Chondrocyte (in vitro differentiated cells): ENCODE measurements at regions not wholly inside any gene's neighbourhood (a gene's known extent, or its start where the extent isn't known, plus 50 kb on each side); places are given as distances from the start of the nearest gene placed in this dataset.

Source experiments
- DNase-seq: peaks from one replicate; pipeline ENCODE4 v3.0.0; 2021; ENCODE audit warnings: mixed read lengths, low spot score
- H3K27ac Mint-ChIP-seq: one replicate; pipeline ENCODE4 v1.8.0; 2021; ENCODE audit warnings: mild to moderate bottlenecking, moderate library complexity, mixed read lengths; ENCODE audit not compliant: unreplicated experiment
- H3K27me3 Mint-ChIP-seq: 2 replicates; pipeline ENCODE4 v1.8.0; 2021; ENCODE audit warnings: low read depth, mixed read lengths
- H3K36me3 Mint-ChIP-seq: 2 replicates; pipeline ENCODE4 v1.8.0; 2021; ENCODE audit warnings: low read depth, mixed read lengths
- H3K4me1 Mint-ChIP-seq: 2 replicates; pipeline ENCODE4 v1.8.0; 2021; ENCODE audit warnings: low read depth, mild to moderate bottlenecking, mixed read lengths
- H3K4me3 Mint-ChIP-seq: one replicate; pipeline ENCODE4 v1.8.0; 2021; ENCODE audit warnings: mild to moderate bottlenecking, moderate library complexity, mixed read lengths; ENCODE audit not compliant: unreplicated experiment
- H3K9me3 Mint-ChIP-seq: 2 replicates; pipeline ENCODE4 v1.8.0; 2021; ENCODE audit warnings: low read depth, mixed read lengths
- CTCF ChIP-seq: fragments of 200-600 bp; sonication (generic); IDR thresholded peaks from 2 replicates; pipeline ENCODE4 v1.5.0; 2021; ENCODE audit warnings: antibody characterized with exemption, mild to moderate bottlenecking, moderate library complexity

GRCh38 chr2:187274146-187274545 is 173.9 kb downstream of the CALCRL start:
- no peak for TF ChIP-seq CTCF
- Mint-ChIP-seq H3K4me1 (no peaks in the 10 kb centered on the region), H3K9me3 (peaks cover 12% of the 10 kb centered on the region), H3K27ac (no peak overlapping the region), H3K36me3 (peaks cover 5% of the 10 kb centered on the region), H3K27me3 (peaks cover 2% of the 10 kb centered on the region), H3K4me3 (no peak overlapping the region)
- no peak for DNase-seq

- peaks cover 1% of the 10 kb centered on the region for H3K27me3 Mint-ChIP-seq
- H3K9me3 Mint-ChIP-seq = peaks cover 1% of the 10 kb centered on the region
- TF ChIP-seq CTCF = no peak
- H3K27ac Mint-ChIP-seq = no peak overlapping the region
- H3K36me3 Mint-ChIP-seq = peaks cover under 1% of the 10 kb centered on the region
- H3K4me3 Mint-ChIP-seq = no peak overlapping the region
- H3K4me1 Mint-ChIP-seq = no peaks in the 10 kb centered on the region
- DNase-seq = no peak
Measured at GRCh38 chr2:187272255-187272654, 175.8 kb downstream of the CALCRL start.

GRCh38 chr2:187271825-187272224 is 176.2 kb downstream of the CALCRL start:
- no peak overlapping the region for H3K27ac Mint-ChIP-seq
- no peak for DNase-seq

GRCh38 chr2:187266645-187267044 is 181.4 kb downstream of the CALCRL start:
- Mint-ChIP-seq H3K27me3 (no peaks in the 10 kb centered on the region), H3K4me1 (peaks cover 7% of the 10 kb centered on the region), H3K27ac (no peak overlapping the region), H3K36me3 (no peaks in the 10 kb centered on the region), H3K9me3 (no peaks in the 10 kb centered on the region), H3K4me3 (no peak overlapping the region)
- TF ChIP-seq CTCF = no peak
- DNase-seq = no peak

More at GRCh38 chr2:187271825-187272224, 176.2 kb downstream of the CALCRL start:
- H3K4me1 Mint-ChIP-seq = no peaks in the 10 kb centered on the region
- TF ChIP-seq CTCF = no peak
- H3K36me3 Mint-ChIP-seq = no peaks in the 10 kb centered on the region
- H3K27me3 Mint-ChIP-seq = no peaks in the 10 kb centered on the region
- H3K9me3 Mint-ChIP-seq = no peaks in the 10 kb centered on the region
- no peak overlapping the region for H3K4me3 Mint-ChIP-seq

GRCh38 chr2:187266147-187266546 is 181.9 kb downstream of the CALCRL start:
- Mint-ChIP-seq H3K4me1 (peaks cover 7% of the 10 kb centered on the region), H3K27me3 (no peaks in the 10 kb centered on the region), H3K9me3 (no peaks in the 10 kb centered on the region), H3K27ac (no peak overlapping the region), H3K36me3 (no peaks in the 10 kb centered on the region), H3K4me3 (no peak overlapping the region)
- DNase-seq = no peak
- TF ChIP-seq CTCF = no peak
